AG04450 (cell line): ENCODE measurements at regions not wholly inside any gene's neighbourhood (a gene's known extent, or its start where the extent isn't known, plus 50 kb on each side); places are given as distances from the start of the nearest gene placed in this dataset.

Experiments
- CTCF ChIA-PET: fragments of 300-600, 350-600 bp; formaldehyde crosslinking; extraction: SDS; loops from one replicate; lab custom pipeline; 2022; ENCODE audit warnings: antibody characterized with exemption, inconsistent platforms; lab: Charles Lee
- POLR2A ChIA-PET: fragments of 350-600 bp; formaldehyde crosslinking; extraction: SDS; loops from one replicate; lab custom pipeline; 2021; ENCODE audit warnings: antibody characterized with exemption, inconsistent platforms; lab: Yijun Ruan, JAX
- DNase-seq: peaks from one replicate; pipeline ENCODE4 v3.0.0-alpha.2; 2011; ENCODE audit warnings: low read depth, low spot score
- H3K27ac ChIP-seq: one replicate; pipeline ENCODE4 v1.5.1; 2012; ENCODE audit warnings: low read depth, low read length, control low read depth
- H3K27me3 ChIP-seq: one replicate; pipeline ENCODE4 v1.6.0; 2012; ENCODE audit warnings: low read length; ENCODE audit not compliant: control insufficient read depth, insufficient read depth
- H3K4me3 ChIP-seq: 2 replicates; pipeline ENCODE4 v1.5.1; 2011; ENCODE audit warnings: mild to moderate bottlenecking, low read depth, low read length, control low read depth
- H3K9me3 ChIP-seq: 2 replicates; pipeline ENCODE4 v1.5.1; 2012; ENCODE audit warnings: low read length; ENCODE audit not compliant: control insufficient read depth, insufficient read depth
- CTCF ChIP-seq: IDR thresholded peaks from 2 replicates; pipeline ENCODE4 v1.5.1; 2011; ENCODE audit warnings: low read depth, low read length, control low read depth, inconsistent platforms

DNA sequence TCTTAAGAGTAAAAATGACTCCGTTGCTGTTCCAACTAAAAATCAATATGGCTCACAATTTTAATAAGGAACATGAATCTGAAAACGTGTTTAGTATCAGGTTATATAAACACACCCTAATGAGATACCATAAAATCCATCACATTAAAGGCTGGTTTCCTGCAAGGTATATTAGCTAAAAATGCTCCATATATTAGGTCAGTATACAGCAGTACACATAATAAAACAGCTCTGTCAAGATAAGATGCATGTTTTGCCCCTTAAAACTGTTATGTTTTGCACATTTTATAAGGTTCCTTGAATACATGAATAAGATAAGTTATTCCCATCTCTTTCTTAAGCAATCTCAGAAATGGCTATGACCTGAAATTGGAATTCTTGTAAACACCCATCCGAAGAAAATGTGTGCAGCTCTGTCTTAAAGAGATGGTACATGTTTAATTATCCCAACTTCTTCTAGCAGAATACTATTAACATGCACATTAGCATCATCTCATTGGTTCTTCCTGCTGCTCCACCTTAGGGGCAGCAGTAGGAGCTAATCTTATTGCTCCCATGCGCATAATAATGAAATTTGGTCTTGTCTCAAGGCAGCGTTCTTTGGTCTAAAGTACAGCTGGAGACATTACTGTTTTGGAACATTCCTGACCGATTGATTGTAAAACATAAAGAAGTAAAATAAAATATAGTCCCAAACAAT lies 836.1 kb upstream of the FANCL start:
- Histone ChIP-seq H3K27me3 (no peaks in the 10 kb centered on the region), H3K27ac (no peak overlapping the region), H3K9me3 (no peaks in the 10 kb centered on the region), H3K4me3 (no peak overlapping the region)
- TF ChIP-seq CTCF: no peak
- DNase-seq: no peak
- POLR2A ChIA-PET: no interaction called here
- CTCF ChIA-PET: interaction anchor here (0.7 kb wide), 1 partner anchor 1478 kb away, joined by 3 read pairs; no protein-coding TSS in a partner anchor

DNA sequence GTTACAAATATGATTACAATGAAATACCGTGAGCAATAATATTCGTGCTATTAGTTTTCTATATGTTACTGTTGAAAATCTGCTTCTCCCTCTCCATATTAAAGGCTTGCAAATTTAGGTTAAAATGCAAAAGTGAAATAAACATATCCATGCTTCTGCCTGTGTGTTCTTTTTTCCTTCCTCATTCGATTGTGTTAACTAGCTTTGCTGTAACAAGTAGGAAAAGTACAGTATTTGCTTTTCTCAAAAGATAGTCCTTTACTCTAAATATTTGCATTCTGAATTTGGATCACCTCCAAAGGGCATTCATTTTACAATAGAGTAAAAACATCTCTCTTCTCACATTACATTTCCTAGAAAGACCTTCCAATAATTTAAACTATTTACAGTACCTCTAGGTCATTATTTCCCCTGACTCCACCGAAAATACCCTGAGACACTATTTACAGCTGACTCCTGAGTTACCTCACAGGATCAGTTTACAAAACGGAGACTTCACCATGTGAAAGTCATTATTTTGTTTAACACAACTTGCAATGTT lies 835.0 kb upstream of the FANCL start:
- CTCF ChIA-PET: interaction anchor here (0.7 kb wide), 1 partner anchor 1477 kb away, joined by 3 read pairs; no protein-coding TSS in a partner anchor
- H3K4me3 ChIP-seq: no peak overlapping the region

DNA sequence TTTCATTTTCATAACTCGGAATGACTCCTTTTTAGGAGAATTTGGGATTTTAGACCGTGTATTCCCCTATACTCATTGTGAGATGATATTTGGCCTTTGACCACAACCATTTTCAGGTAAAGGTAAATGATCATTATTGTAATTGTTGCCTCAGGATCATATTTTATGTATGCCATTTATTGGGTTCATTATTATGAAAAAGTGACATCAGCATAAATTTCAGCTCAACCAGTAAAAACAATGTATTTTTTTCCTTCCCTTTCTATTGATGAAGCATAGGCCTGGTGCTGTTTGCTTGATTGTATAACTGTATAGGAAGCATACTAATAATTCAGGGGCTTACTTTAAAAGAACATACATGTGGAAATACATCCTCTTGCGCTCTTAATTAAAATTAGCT lies 832.9 kb upstream of the FANCL start:
- ChIA-PET POLR2A (no interaction called here), CTCF (no interaction called here)

More for the DNA sequence above, 835.0 kb upstream of the FANCL start:
- no peak for DNase-seq
- TF ChIP-seq CTCF: no peak
- Histone ChIP-seq H3K9me3 (no peaks in the 10 kb centered on the region), H3K27me3 (no peaks in the 10 kb centered on the region), H3K27ac (no peak overlapping the region)
- POLR2A ChIA-PET: no interaction called here

GRCh38 chr2:59073286-59073685 lies 832.2 kb upstream of the FANCL start:
- Histone ChIP-seq H3K9me3 (no peaks in the 10 kb centered on the region), H3K4me3 (no peak overlapping the region), H3K27ac (no peak overlapping the region), H3K27me3 (no peaks in the 10 kb centered on the region)
- TF ChIP-seq CTCF: no peak
- POLR2A ChIA-PET: no interaction called here
- no peak for DNase-seq
- CTCF ChIA-PET: no interaction called here

More for the DNA sequence above, 832.9 kb upstream of the FANCL start:
- DNase-seq: no peak
- no peak overlapping the region for H3K4me3 ChIP-seq
- no peaks in the 10 kb centered on the region for H3K9me3 ChIP-seq
- H3K27ac ChIP-seq: no peak overlapping the region
- no peaks in the 10 kb centered on the region for H3K27me3 ChIP-seq
- TF ChIP-seq CTCF: no peak

GRCh38 chr2:59068255-59068654 lies 827.1 kb upstream of the FANCL start:
- no peak for DNase-seq
- no peak overlapping the region for H3K27ac ChIP-seq
- H3K4me3 ChIP-seq: no peak overlapping the region
- peaks cover 2% of the 10 kb centered on the region; the same call in 1 of the 2 replicates for H3K9me3 ChIP-seq
- CTCF ChIA-PET: no interaction called here
- POLR2A ChIA-PET: no interaction called here
- no peaks in the 10 kb centered on the region for H3K27me3 ChIP-seq
- no peak for TF ChIP-seq CTCF
